Retinal pigment epithelial cell (primary cell): ENCODE measurements at regions not wholly inside any gene's neighbourhood (a gene's known extent, or its start where the extent isn't known, plus 50 kb on each side); places are given as distances from the start of the nearest gene placed in this dataset.
"Not testable (repeated sequence)": the region's sequence is repeated elsewhere in the genome, so short reads cannot be mapped to it uniquely, and the experiment has no call there.

Source experiments
- DNase-seq: peaks from one replicate; pipeline ENCODE4 v3.0.0-alpha.2; 2010; ENCODE audit warnings: low read depth
- H3K4me3 ChIP-seq: 2 replicates; pipeline ENCODE4 v1.5.1; 2011; ENCODE audit warnings: mild to moderate bottlenecking, low read length, control low read depth, moderate library complexity
- TF ChIP-seq, protein P1 (sequence below): conservative IDR thresholded peaks from 2 replicates; pipeline ENCODE4 v1.5.1; 2011; ENCODE audit warnings: low read depth, low read length, control low read depth, inconsistent platforms

DNA sequence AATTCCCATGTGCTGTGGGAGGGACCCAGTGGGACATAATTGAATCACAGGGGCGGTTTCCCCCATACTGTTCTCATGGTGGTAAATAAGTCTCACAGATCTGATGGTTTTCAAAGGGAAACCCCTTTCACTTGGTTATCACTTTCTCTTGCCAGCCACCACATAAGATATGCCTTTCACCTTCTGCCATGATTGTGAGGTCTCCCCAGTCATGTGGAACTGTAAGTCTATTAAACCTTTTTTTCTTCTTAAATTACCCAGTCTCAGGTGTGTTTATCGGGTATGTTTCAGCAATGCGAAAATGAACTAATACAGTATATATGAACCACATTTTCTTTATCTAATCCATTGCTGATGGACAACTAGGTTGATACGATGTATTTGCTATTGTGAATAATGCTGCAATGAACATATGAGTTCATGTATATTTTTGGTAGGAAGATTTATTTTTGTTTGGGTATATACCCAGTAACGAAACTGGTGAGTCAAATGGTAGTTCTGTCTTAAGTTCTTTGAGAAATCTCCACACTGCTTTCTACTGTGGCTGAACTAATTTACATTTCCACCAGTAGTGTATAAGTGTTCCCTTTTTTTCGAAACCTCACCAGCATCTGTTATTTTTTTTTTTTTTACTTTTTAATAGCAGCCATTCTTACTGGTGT, 70.0 kb upstream of the HGF start:
- TF ChIP-seq, protein P1, sequence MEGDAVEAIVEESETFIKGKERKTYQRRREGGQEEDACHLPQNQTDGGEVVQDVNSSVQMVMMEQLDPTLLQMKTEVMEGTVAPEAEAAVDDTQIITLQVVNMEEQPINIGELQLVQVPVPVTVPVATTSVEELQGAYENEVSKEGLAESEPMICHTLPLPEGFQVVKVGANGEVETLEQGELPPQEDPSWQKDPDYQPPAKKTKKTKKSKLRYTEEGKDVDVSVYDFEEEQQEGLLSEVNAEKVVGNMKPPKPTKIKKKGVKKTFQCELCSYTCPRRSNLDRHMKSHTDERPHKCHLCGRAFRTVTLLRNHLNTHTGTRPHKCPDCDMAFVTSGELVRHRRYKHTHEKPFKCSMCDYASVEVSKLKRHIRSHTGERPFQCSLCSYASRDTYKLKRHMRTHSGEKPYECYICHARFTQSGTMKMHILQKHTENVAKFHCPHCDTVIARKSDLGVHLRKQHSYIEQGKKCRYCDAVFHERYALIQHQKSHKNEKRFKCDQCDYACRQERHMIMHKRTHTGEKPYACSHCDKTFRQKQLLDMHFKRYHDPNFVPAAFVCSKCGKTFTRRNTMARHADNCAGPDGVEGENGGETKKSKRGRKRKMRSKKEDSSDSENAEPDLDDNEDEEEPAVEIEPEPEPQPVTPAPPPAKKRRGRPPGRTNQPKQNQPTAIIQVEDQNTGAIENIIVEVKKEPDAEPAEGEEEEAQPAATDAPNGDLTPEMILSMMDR: no peak

DNA sequence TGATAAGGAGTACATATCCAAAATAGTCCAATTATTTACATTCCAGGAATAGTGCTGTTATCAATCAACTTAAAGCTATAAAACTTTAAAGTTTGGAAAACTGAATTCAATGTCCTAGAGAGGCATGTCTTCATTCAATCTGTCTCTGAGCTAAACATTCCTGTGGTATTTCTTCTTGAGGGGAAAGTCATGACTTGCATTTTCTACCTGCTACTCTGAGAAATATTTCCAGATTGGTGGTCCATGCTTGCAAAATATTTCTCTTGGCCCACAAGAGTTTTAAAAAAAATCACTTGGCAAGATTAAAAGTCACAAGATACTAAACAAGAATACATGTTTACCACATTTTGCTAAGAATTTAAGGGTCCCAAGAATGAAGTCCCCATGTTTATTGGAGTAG, 63.6 kb upstream of the HGF start:
- peak; percentile 14 for DNase-seq
- TF ChIP-seq, protein P1: no peak
- no peak overlapping the region for H3K4me3 ChIP-seq

More for the DNA sequence above, 70.0 kb upstream of the HGF start:
- no peak for DNase-seq
- no peak overlapping the region for H3K4me3 ChIP-seq

DNA sequence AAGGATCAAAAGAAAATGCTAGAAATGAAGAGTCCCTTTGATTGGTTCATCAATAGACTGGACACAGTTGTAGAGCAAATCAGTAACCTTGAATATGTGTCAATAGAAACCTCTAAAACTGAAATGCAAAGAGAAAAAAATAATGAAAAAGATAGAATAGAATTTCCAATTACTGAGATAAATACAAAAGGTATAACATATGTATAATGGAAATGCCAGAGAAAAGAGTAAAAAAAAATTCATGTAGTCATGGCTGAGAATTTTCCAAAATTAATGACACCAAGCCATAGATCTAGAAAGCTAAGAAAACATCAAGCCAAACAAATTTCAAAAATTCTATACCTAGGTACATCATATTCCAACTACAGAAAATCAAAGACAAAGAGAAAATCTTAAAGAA, 62.0 kb upstream of the HGF start:
- no peak overlapping the region for H3K4me3 ChIP-seq
- TF ChIP-seq, protein P1: no peak
- DNase-seq: no peak

DNA sequence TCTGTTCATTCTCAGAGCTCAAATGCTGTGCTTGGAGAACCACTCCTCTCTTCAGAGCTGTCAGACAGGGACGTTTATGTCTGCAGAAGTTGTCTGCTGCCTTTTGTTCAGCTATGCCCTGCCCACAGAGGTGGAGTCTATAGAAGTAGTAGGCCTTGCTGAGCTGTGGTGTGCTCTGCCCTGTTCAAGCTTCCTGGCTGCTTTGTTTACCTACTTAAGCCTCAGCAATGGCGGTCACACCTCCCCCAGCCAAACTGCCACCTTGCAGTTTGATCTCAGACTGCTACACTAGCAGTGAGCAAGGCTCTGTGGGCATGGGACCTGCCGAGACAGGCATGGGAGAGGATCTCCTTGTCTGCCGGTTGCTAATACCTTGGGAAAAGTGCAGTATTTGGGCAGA, 59.7 kb upstream of the HGF start:
- DNase-seq, H3K4me3 ChIP-seq: not testable (repeated sequence)

DNA sequence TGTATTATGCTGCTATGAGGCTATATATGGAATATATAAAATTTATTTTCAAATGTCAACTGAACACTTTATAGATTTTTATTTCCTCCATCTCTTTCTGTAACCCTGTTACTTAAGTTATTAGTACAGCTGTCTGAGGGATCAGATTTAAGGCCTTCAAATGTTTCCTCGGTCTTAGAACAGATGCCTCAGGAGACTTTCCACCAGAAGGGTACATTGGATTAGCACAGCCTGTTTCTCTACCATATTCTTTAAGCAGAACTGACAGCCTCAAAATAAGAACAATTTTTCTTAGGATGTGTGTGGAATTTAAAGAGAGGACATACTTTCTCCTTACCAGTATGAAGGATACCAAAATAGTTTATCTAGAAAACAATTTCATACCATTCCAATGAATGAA, 53.0 kb upstream of the HGF start:
- TF ChIP-seq, protein P1: no peak
- H3K4me3 ChIP-seq: no peak overlapping the region
- DNase-seq: no peak

DNA sequence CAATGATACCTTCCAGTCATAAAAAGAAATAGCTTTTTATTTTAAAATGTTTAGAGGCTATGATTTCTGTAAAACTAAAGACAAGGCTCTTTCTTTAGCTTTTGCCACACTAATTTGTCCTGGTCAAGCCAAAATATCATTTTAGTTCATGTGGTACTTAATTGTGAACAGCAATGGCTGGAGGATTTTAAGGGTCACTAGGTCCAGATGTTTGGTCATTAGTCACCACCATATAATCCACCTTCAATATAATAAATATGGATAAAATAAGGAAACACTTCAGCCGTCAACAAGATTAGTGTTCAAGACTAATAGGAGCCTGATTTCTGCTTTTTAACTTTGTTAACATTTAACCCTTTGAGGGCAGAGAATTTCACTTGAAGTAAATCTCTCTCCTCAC, 50.0 kb upstream of the HGF start:
- TF ChIP-seq, protein P1: no peak
- DNase-seq: no peak
- H3K4me3 ChIP-seq: no peak overlapping the region
